ENCODE measurements at regions not wholly inside any gene's neighbourhood (a gene's known extent, or its start where the extent isn't known, plus 50 kb on each side); places are given as distances from the start of the nearest gene placed in this dataset.

GRCh38 chr5:72561148-72561972 lies 54.1 kb upstream of the ZNF366 start:
- H3K27ac ChIP-seq = no peak overlapping the region
- ATAC-seq (no peak), DNase-seq (no peak)
- no peak overlapping the region for H3K4me3 ChIP-seq
- TF ChIP-seq POLR2A (IDR thresholded peaks at IDR 0.05) (no peak), CTCF (IDR thresholded peaks at IDR 0.05) (no peak)
- H3K36me3 ChIP-seq = no peaks in the 10 kb centered on the region
- peaks cover 0 to 28% (median 10%) of the 10 kb centered on the region in 12 donors for H3K4me1 ChIP-seq
- 70 to 77% (median 73%) methylated on average over 5 of the region's 5 CpGs for WGBS, 4 donors
- intact Hi-C loops (cut with DNase I) = no loop called here
- no peaks in the 10 kb centered on the region for H3K9me3 ChIP-seq
- no peaks in the 10 kb centered on the region for H3K27me3 ChIP-seq

GRCh38 chr5:72559866-72560766 lies 52.9 kb upstream of the ZNF366 start:
- 70 to 76% (median 73%) methylated on average over 5 of the region's 5 CpGs for WGBS, 4 donors
- Histone ChIP-seq H3K36me3 (no peaks in the 10 kb centered on the region), H3K4me3 (no peak overlapping the region), H3K9me3 (no peaks in the 10 kb centered on the region), H3K27me3 (no peaks in the 10 kb centered on the region), H3K27ac (peak overlapping the region in 7 of 12 donors; percentile 7 to 79 (median 50)), H3K4me1 (peaks cover 0 to 37% (median 18%) of the 10 kb centered on the region in 12 donors)
- ATAC-seq (peak; percentile 59 to 88 (median 79)), DNase-seq (peak in 3 of 5 donors; percentile 34 to 62 (median 42))
- intact Hi-C loops (cut with DNase I) = loop anchor here in 2 of 10 donors (5.0 to 10.0 kb wide), 2 partner anchors 255 to 257 kb away; partner anchors contain the start of gene TNPO1 (in 2 of the 2)
- TF ChIP-seq CTCF (IDR thresholded peaks at IDR 0.05) = no peak
- TF ChIP-seq POLR2A (IDR thresholded peaks at IDR 0.05) = no peak

- intact Hi-C loops (cut with DNase I) = loop anchor here in 2 of 10 donors (5.0 to 10.0 kb wide), 2 partner anchors 256 to 259 kb away; partner anchors contain the start of gene TNPO1 (in 2 of the 2)
- DNase-seq = no peak
- WGBS, 4 donors = 87 to 92% (median 90%) methylated on average over 2 of the region's 2 CpGs
- TF ChIP-seq POLR2A (IDR thresholded peaks at IDR 0.05) (no peak), CTCF (IDR thresholded peaks at IDR 0.05) (no peak)
- no peak overlapping the region for H3K4me3 ChIP-seq
- no peaks in the 10 kb centered on the region for H3K9me3 ChIP-seq
- H3K4me1 ChIP-seq = peaks cover 0 to 37% (median 18%) of the 10 kb centered on the region in 12 donors
- no peak overlapping the region for H3K27ac ChIP-seq
- H3K36me3 ChIP-seq = no peaks in the 10 kb centered on the region
- ATAC-seq = no peak
- H3K27me3 ChIP-seq = no peaks in the 10 kb centered on the region
These were observed 51.2 kb upstream of the ZNF366 start for GRCh38 chr5:72558383-72558782.

GRCh38 chr5:72558046-72558336 lies 50.8 kb upstream of the ZNF366 start:
- H3K36me3 ChIP-seq = no peaks in the 10 kb centered on the region
- H3K27me3 ChIP-seq = no peaks in the 10 kb centered on the region
- no peak overlapping the region for H3K4me3 ChIP-seq
- intact Hi-C loops (cut with DNase I) = loop anchor here in 2 of 10 donors (5.0 to 10.0 kb wide), 2 partner anchors 257 to 259 kb away; partner anchors contain the start of gene TNPO1 (in 2 of the 2)
- TF ChIP-seq CTCF (IDR thresholded peaks at IDR 0.05) = no peak
- TF ChIP-seq POLR2A (IDR thresholded peaks at IDR 0.05) = no peak
- H3K4me1 ChIP-seq = peaks cover 0 to 37% (median 18%) of the 10 kb centered on the region in 12 donors
- H3K9me3 ChIP-seq = no peaks in the 10 kb centered on the region
- no peak for DNase-seq
- no peak for ATAC-seq
- H3K27ac ChIP-seq = peak overlapping the region in 1 of 12 donors; percentile 59
- WGBS, 4 donors = 75 to 88% (median 78%) methylated on average over 11 of the region's 11 CpGs
